GM18502 (cell line): ENCODE measurements at regions not wholly inside any gene's neighbourhood (a gene's known extent, or its start where the extent isn't known, plus 50 kb on each side); places are given as distances from the start of the nearest gene placed in this dataset.
"Not testable (repeated sequence)": the region's sequence is repeated elsewhere in the genome, so short reads cannot be mapped to it uniquely, and the experiment has no call there.

Experiments
- ATAC-seq: cut with Tn5 transposase; IDR thresholded peaks from one replicate; pipeline ENCODE4 v1.9.1; 2021; ENCODE audit warnings: mild to moderate bottlenecking; ENCODE audit not compliant: unreplicated experiment, poor library complexity

DNA sequence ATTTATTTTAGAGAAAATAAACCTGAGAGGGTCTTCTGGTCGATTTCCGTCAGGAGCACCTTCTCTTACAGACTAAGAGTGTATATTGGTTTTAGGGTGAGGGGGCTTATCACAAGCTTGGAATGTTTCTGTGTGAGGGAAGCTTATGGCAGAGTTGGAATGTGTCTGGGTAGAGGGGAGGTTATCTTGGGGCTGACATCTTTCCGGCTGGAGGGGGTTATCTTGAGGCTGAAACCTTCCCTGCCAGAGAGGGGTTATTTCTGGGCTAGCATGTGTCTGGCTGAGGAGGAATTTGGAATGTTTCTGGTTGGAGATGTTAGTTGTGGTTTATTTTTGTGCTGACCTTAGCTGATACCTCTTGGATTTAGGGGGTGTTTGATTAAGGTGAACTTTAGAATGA is 1312.1 kb downstream of the ADGRL3 start:
- no peak for ATAC-seq

DNA sequence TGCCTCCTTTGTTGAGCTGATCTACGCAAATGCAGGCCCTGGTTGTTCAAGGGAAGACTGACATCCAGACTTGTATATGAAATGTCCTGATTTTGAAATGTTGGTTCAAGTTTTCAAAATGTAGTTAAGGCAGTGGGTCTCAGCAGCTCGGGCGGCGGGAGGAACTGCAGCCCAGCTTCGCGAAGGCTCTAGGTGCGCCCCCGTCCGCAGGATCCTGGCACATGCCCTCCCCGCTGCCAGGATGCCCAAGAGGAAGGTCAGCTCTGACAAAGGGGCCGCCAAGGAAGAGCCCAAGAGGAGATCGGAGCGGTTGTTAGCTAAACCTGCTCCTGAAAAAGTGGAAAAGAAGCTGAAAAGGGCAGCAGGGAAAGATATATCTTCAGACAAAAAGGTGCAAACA is 1310.1 kb downstream of the ADGRL3 start:
- no peak for ATAC-seq

DNA sequence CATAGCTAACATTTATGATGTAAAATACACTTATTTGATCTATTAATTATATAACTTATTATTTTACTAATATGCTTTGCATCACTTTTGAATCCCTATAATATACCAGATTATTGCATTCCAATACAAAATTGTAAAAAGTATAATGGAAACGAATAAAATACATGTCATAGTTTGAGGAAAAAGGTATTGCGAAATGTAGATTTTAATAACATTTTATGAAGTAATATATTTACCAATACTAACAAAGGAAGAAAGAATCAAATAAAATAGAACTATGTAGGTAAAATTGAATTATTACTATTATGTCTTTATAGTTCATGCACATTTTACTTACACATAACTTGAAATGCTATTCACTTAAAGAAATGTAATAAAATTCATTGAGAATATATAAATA is 1300.2 kb downstream of the ADGRL3 start:
- ATAC-seq, result no peak

DNA sequence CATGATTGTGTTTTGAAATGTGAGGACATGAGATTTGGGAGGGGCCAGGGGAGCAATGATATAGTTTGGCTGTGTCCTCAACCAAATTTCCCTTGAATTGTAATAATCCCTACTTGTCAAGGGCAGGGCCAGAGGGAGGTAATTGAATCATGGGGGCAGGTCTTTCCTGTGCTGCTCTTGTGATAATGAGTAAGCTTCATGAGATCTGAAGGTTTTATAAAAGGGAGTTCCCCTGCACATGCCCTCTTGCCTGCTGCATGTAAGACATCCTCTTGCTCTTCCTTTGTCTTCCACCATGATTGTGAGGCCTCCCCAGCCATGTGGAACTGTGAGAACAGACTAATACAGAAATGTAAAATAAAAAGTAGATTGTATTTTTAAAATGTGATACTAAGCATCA is 1294.9 kb downstream of the ADGRL3 start:
- ATAC-seq, result no peak

DNA sequence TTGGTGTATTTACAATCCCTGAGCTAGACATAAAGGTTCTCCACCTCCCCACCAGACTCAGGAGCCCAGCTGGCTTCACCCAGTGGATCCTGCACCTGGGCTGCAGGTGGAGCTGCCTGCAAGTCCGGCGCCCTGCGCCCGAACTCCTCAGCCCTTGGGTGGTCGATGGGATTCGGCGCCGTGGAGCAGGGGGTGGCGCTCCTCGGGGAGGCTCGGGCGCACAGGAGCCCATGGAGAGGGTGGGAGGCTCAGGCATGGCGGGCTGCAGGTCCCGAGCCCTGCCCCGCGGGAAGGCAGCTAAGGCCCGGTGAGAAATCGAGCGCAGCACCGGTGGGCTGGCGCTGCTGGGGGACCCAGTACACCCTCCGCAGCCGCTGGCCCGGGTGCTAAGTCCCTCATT is 1291.6 kb downstream of the ADGRL3 start:
- not testable (repeated sequence) for ATAC-seq

DNA sequence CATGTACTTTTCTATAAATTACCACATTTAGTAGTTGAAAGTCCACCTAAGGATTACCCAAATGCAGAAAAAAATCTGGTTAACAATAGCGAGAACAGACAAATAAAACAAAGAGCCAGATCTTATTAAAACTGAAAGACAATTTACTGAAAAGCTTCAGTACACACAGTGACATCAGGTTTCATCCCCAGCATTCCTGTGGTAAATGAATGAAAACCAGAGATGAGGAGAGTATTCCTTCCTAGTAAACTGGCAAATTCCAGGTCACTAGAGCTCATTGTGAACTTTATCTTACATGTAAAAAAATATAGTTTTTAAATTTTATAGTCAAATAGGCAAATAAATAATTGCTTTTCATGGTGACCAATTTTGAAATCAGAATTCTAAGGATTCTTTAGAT is 1290.5 kb downstream of the ADGRL3 start:
- no peak for ATAC-seq

DNA sequence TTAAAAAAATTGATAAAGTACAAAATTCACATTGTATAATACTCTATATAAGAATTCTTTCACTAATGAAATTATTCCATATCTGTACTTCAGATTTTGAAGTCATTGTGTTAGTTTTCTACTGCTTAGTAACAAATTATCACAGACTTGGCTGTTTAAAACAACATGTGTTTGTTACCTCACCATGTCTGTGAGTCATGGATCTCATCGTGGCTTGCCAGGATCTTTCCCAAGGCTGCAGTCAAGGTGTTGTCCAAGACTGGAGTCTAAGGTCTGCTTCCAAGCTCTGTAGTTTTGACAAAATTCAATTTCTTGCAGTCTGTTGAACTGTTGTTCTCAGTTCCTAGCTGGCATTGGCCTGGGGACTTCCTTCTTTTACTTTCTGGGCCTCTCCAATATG is 1286.9 kb downstream of the ADGRL3 start:
- no peak for ATAC-seq

DNA sequence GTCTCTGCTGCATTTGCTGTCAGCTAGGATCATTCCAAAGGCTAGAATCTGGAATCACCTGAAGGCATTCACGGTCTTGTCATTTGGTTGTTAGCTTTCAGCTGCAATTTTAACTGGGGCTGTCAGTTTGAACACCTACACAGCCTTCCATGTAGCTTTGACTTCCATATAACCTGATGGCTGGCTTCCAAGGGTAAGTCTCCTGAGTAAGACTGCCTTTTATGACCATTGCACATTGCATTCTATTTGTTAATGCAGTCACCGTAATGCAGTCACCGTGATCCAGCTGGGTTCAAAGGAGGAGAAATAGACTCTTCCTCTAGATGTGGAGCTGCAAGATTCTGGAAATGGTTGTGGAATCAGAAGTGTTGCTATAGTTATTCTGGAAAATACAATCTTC is 1284.2 kb downstream of the ADGRL3 start:
- ATAC-seq, result no peak

DNA sequence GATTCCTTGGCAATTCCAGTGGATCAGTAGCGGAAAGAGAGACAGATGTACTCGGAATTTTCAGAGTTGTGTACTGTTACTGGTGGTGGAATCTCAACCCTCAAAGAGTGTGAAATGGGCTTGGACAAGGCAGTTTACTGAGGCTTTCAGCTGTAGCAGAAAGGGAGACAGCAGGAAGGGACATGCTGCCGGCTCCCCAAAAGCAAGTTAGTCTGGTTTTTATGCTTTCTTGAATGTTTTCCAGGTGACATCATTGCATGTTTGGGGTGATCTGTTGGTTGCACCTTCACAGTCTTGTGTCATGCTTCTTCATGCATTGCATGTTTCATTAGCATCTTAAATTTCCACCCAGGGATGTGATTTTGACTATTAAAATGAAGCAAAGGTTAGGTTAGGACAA is 1282.2 kb downstream of the ADGRL3 start:
- no peak for ATAC-seq

DNA sequence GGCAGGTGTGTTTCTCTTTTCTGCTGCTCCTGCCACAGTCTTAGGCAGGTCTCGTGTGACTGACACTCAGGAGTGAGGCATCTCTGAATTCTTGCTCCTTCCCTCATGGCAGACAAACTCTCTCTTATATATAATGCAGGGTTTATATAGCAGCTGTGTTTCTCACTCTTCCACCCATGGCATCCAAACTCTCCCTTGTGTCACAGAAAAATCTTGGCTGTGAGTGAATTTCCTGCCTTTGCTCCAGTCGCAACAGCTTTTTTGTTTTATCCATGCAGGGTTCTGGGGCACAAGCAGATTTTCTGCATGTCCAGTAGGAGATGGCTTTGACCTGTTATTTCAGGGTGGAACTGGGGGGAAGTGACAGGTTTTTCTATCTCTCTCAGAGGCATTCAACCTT is 1275.5 kb downstream of the ADGRL3 start:
- no peak for ATAC-seq

DNA sequence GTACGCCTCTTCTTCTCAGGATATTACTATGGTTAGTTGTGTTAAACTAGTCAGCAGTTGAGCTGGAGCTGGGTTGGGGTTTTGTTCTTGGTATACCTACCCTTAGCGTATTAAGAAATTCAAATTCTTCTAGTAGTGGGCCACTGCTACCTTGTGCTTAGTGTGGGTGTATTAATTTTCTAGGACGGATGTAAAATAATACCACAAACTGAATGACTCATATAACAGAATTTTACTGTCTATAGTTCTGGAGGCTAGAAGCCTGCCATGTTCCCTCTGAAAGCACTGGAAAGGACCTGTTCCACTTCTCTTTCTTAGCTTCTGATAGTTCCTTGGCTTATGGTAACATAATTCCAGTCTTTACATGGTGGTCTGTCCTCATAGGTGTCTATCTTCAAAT is 1274.7 kb downstream of the ADGRL3 start:
- ATAC-seq, result no peak

DNA sequence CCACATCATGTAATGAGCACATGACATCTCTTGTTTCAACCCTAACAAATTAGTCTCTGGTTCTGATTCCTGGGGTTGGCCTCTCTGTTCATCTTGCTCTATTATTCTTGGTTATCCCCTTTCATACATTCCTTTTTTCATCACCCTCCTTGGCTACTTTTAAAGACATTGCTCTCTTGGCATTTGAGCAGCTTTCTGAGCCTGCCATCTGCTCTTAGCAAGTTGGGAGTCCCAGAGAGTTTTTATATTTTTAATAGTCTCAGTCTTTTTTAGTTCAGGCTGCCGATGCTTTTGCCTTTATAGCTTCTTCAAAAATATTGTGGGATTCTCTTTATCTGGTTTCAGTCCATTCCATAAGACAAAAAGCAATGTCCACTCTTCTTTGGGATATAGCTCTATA is 1270.9 kb downstream of the ADGRL3 start:
- ATAC-seq, result no peak

DNA sequence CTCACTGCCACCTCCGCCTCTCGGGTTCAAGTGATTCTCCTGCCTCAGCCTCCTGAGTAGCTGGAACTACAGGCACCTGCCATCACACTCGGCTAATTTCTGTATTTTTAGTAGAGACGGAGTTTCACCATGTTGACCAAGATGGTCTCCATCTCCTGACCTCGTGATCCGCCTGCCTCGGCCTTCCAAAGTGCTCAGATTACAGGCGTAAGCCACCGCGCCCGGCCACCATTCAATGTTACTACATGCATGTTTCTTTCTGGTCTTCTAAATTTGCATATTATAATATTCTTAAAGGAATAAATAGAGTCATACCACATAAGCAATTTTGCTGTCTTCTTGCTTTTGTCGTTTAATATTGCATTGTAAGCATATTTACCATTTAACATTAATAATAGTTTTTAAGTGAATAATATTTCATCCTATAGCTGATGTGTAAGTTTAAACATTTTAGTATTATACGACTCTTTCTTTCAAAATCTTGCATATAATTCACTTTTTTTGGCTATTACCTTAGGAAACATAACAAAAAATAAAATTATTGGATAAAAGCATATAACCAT is 1270.4 kb downstream of the ADGRL3 start:
- no peak for ATAC-seq

DNA sequence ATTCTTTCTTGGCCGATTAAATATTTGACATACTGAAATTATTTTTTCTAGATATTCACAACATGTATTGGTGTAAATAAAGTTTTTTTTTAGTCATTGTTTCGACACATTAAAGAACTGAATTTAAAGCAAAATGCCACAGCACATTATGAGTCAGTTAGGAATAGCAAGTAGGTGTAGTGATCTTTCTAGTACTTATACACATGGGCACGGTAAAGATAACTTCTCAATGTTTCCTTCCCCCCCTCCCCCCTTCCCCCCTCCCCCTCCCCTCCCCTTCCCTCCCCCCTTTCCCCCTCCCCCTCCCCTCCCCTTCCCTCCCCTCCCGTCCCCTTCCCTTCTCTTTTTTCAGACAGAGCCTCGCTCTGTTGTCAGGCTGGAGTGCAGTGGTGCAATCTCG is 1269.9 kb downstream of the ADGRL3 start:
- no peak for ATAC-seq

DNA sequence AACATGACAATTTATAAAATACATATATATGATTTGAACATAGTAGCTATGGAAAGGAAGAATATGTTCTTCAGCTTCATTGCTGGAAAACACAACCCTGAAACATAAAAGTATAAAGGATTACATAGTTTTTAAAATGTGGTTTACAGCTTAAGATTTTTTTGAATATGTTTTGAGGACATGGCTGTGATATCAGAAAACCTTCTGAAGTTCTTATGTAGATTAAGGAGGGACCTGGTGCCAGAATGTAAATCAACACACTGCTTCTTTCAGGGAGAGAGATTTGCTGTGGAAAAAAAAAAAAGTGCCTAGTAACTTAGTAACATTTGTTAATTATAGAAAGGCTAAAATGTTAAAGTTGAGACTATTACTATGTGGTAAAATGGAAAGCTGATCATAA is 1261.8 kb downstream of the ADGRL3 start:
- ATAC-seq, result no peak

DNA sequence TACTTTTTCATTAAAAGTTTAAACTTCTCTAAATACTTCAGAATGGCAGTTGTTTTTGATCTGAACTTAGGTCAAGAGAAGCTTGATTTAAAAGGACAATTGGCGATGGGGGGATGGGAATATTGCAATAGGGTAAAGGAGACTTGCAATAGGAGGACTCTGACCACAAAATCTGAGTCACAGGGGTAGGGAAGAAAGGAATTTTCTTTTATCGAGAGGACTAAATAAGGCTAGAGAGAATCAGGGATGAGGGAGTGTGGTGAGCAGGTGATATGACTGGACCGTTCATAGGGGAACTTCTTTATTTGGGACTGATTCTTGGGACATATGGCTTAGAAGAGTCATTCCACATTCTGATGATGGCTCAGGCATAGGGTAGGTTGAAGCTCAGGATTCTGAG is 1260.2 kb downstream of the ADGRL3 start:
- no peak for ATAC-seq

DNA sequence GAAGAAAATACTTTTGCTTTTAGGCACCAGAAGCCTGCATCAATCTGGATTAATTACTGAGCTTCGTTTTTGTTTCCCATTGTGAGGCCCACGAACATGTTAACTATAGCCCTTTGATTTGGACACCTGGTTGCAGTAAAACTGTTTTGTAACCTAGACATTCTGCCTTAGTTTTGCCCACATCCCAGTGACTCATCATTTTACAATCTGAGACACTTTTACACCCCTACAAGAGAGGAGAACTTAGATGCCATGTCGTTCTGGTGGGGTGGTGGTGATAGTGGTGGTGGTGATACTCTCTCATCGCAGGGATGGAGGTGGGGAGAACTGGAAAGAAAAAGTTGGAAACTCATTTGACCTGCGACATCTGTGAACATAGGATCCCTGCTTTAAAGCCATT is 1257.2 kb downstream of the ADGRL3 start:
- ATAC-seq, result no peak

DNA sequence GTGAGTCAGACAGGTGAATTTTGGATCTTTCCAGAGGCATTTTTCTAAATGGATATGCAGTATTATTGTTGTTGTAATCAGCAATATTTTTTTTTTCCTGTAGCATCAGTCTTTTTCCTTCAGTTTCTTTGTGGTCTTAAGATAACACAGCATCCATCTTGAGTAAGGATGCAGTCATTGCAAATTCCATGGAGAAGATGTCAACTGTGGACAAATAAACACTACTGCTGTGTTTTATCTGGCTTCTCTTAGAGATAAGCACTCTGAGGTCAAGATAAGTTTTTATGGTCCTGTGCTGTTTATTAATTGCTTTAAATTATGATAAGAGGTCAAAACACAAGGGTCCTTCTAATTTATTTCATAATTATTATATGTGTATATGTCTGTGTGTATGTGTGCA is 1255.7 kb downstream of the ADGRL3 start:
- ATAC-seq, result no peak

DNA sequence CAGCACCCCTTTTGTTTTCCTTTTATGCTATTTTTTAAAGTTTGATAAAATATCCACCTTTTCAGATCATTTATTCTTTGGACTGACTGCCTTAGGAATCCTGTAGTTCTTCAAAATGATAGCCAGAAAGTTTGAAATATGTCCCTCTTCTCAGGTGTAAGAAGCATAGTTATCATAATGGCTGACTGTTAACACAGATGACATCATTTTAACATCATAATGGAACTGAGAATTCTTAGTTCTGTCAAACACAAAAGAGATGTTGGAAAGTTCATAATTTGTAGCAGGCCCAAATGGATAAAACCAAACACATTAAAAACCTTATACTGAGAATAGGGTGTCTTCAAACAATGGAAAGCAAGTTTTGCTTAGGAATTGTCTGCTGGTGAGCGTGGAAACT is 1254.4 kb downstream of the ADGRL3 start:
- ATAC-seq, result no peak

DNA sequence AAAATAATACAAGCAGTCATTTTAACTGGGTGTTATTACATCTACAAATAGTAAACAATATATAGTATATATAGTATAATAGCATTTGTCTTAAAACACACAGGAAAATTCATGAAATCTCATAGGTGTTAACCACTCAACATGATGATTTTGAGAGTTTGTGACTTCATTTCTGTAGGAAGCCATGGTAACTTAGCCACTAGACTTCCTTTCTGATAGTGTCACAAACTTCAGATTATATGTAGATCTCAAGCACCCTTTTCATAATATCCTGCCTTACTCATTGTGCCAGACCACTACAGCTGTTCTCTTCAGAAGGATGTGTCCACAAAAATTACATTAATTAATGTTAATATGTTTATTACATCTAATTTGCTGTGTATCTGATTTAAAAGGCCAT is 1250.6 kb downstream of the ADGRL3 start:
- no peak for ATAC-seq

DNA sequence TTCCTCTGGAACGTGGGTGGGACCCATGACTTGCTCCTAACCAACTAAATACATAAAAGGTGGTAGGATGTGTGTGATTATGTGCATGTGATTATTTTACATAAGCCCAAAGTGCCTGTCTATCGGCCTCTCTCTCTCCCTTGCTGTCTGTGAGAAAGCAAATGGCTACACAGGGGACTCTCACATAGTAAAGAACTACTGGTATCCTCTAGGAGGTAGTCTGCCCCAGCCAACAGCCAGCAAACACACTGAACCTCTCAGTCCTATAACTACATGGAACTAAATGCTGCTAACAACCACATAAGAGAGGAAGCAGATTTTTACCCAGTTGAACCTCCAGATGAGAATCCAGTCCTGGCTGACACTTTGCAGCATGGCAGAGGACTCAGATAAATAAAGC is 1249.4 kb downstream of the ADGRL3 start:
- no peak for ATAC-seq

DNA sequence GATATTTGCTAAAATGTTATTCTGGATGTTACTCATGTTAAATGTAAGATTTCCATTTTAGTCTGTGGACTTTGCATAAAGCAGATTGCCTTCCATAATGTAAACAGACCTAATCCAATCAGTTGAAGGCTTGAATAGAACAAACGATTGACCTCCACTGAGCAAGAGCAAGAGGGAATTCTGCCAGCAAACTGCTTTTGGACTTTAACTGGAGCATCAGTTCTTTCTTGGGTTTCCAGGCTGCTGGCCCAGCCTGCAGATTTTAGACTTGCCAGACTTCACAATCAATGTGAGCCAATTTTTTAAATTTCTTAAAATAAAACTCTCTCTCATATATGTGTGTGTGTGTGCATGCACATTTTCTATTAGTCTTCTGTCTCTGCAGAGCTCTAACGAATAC is 1248.8 kb downstream of the ADGRL3 start:
- ATAC-seq, result no peak

DNA sequence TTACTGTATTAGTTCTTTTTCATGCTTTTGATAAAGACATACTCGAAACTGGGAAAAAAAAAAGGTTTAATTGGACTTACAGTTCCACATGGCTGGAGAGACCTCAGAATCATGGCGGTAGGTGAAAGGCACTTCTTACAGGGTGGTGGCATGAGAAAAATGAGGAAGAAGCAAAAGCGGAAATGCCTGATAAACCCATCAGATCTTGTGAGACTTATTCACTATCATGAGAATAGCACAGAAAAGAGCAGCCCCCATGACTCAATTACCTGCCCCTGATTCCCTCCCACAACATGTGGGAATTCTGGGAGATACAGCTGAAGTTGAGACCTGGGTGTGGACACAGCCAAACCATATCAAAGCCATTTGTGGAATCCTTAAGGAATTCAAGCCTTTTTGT is 1238.9 kb downstream of the ADGRL3 start:
- ATAC-seq, result no peak
